ENCODE measurements at regions not wholly inside any gene's neighbourhood (a gene's known extent, or its start where the extent isn't known, plus 50 kb on each side); places are given as distances from the start of the nearest gene placed in this dataset.
"Not testable (repeated sequence)": the region's sequence is repeated elsewhere in the genome, so short reads cannot be mapped to it uniquely, and the experiment has no call there.

- DNase-seq (ENCODE audit: low spot score), result no peak
- H3K4me3 ChIP-seq, result no peak overlapping the region
- TF ChIP-seq CTCF (IDR thresholded peaks at IDR 0.05), result no peak
Measured at GRCh38 chr6:81003156-81003555, 749.3 kb downstream of the TENT5A start.

GRCh38 chr6:81002126-81002525 lies 750.4 kb downstream of the TENT5A start:
- TF ChIP-seq CTCF (IDR thresholded peaks at IDR 0.05), result no peak
- no peak for DNase-seq (ENCODE audit: low spot score)
- Histone ChIP-seq H3K4me3 (no peak overlapping the region), H3K27ac (no peak overlapping the region)

More at GRCh38 chr6:81003156-81003555, 749.3 kb downstream of the TENT5A start:
- H3K27ac ChIP-seq, result no peak overlapping the region

DNA sequence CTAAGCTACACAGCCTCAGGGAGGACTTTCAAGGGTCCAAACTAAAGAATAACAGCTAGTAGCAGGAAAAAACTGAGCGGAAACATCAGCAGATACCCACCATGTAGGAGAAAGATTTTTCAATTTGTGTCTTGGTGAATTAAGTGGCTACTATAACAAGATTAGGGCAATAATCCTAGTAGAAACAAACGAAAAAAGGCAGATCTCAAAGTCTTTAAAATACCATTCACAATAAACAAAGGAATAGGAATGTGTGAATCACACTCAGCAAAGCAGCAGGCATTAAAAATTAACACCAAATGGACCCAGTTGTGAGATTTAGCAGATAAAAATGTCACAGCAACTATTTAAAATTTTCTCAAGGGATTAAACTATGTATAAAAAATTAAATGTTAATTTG lies 761.2 kb downstream of the TENT5A start:
- no peak overlapping the region for H3K4me3 ChIP-seq
- no peak for DNase-seq (ENCODE audit: low spot score)
- no peak for TF ChIP-seq CTCF (IDR thresholded peaks at IDR 0.05)
- no peak overlapping the region for H3K27ac ChIP-seq

GRCh38 chr6:80988892-80989291 lies 763.6 kb downstream of the TENT5A start:
- H3K27ac ChIP-seq, result no peak overlapping the region
- TF ChIP-seq CTCF (IDR thresholded peaks at IDR 0.05), result no peak
- DNase-seq (ENCODE audit: low spot score), result no peak
- no peak overlapping the region for H3K4me3 ChIP-seq

DNA sequence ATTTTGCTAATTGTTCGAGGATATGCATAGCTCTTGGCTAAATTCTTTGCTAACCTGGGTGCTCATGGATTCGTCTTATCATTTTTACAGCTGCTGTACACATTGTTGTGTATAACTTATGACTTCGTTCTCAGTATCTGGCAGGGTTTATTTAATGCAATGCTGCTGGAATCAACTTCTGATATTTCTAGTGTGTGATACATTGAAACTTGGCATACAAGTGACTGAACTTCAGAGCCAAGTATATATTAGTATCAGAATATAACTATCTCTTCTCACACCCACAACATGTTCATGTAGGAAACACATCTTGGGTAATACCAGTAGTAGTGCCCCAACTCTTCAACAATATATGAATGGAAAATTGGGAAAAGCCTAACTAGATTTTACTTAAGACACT lies 764.2 kb downstream of the TENT5A start:
- TF ChIP-seq CTCF (IDR thresholded peaks at IDR 0.05), result no peak
- no peak for DNase-seq (ENCODE audit: low spot score)
- no peak overlapping the region for H3K27ac ChIP-seq

GRCh38 chr6:80981226-80981625 lies 771.3 kb downstream of the TENT5A start:
- not testable (repeated sequence) for DNase-seq (ENCODE audit: low spot score); H3K4me3 ChIP-seq; H3K27ac ChIP-seq

More for the DNA sequence above, 764.2 kb downstream of the TENT5A start:
- H3K4me3 ChIP-seq, result no peak overlapping the region

DNA sequence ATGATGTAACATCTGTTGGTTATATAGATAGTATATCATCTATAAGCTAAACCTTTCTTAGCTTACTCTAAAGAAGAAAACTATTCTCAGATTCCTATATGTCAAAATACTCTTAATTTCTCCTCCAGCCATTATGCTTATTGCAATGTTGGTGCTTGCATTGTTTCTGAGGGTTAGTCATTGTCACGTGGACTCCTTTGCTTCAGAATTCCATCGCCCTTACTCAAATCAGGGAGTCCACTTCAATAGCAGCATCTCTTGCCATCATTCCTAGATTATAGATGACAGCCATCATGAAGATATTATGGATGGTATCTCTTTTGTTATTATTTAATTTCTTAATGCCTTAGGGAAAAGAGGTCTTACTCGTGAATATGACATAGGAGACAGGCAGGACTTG lies 776.1 kb downstream of the TENT5A start:
- no peak overlapping the region for H3K27ac ChIP-seq
- no peak for DNase-seq (ENCODE audit: low spot score)
- no peak overlapping the region for H3K4me3 ChIP-seq
- TF ChIP-seq CTCF (IDR thresholded peaks at IDR 0.05), result no peak

GRCh38 chr6:80974579-80974978 lies 777.9 kb downstream of the TENT5A start:
- no peak overlapping the region for H3K4me3 ChIP-seq
- TF ChIP-seq CTCF (IDR thresholded peaks at IDR 0.05), result no peak
- H3K27ac ChIP-seq, result no peak overlapping the region
- no peak for DNase-seq (ENCODE audit: low spot score)
